Endothelial cell of umbilical vein (primary cell): ENCODE measurements at regions not wholly inside any gene's neighbourhood (a gene's known extent, or its start where the extent isn't known, plus 50 kb on each side); places are given as distances from the start of the nearest gene placed in this dataset.

ENCODE experiments used
- BruUV-seq: library from RNA; stranded (reverse); fragments of 400-500 nt; replicated peaks from 2 replicates; lab custom pipeline; 2021; lab: Mats Ljungman, UMichigan
- CTCF ChIA-PET: fragments of 300-600, 350-600 bp; sonication (Branson Sonifier 250); formaldehyde crosslinking; loops from one replicate; lab custom pipeline; 2021; ENCODE audit warnings: antibody characterized with exemption, inconsistent platforms; lab: Charles Lee
- POLR2A ChIA-PET: fragments of 300-600, 350-600 bp; sonication (Branson Sonifier 250); formaldehyde crosslinking; loops from one replicate; lab custom pipeline; 2021; ENCODE audit warnings: antibody characterized with exemption, inconsistent platforms; lab: Charles Lee
- DNase-seq: peaks from one replicate; pipeline ENCODE4 v3.0.0-alpha.2; 2011; ENCODE audit warnings: low read depth, low spot score
- FAIRE-seq: peaks from 2 replicates; lab custom pipeline; 2011; peaks lifted over from hg19 to GRCh38; lab: Jason Lieb, UNC
- H2AFZ ChIP-seq: 2 replicates; pipeline ENCODE4 v1.6.0; 2012; ENCODE audit warnings: low read depth, low read length, control low read depth, inconsistent platforms
- H3K27ac ChIP-seq: 2 replicates; pipeline ENCODE4 v1.5.1; 2011; ENCODE audit warnings: low read depth, mild to moderate bottlenecking, control low read depth, low read length, moderate library complexity; ENCODE audit not compliant: insufficient read depth
- H3K27me3 ChIP-seq, 2 experiments: 2 replicates each; pipeline versions ENCODE4 v1.6.0 to v1.6.1; 2011; ENCODE audit warnings: low read length in 2 of 2, mixed read lengths in 1 of 2; ENCODE audit not compliant: control insufficient read depth in 2 of 2, insufficient read depth in 2 of 2
- H3K36me3 ChIP-seq, 2 experiments: 2 replicates in 1 of 2; 3 replicates in 1 of 2; pipeline ENCODE4 v1.5.1; 2011; ENCODE audit warnings: low read length in 2 of 2, mild to moderate bottlenecking in 1 of 2, moderate library complexity in 1 of 2; ENCODE audit not compliant: control insufficient read depth in 2 of 2, insufficient read depth in 2 of 2; ENCODE audit errors: extremely low read depth in 1 of 2
- H3K4me1 ChIP-seq: 3 replicates; pipeline ENCODE4 v1.5.1; 2011; ENCODE audit warnings: mild to moderate bottlenecking, low read length; ENCODE audit not compliant: control insufficient read depth, insufficient read depth; ENCODE audit errors: extremely low read depth
- H3K4me2 ChIP-seq: 2 replicates; pipeline ENCODE4 v1.6.1; 2011; ENCODE audit warnings: low read length, control low read depth, mixed read lengths; ENCODE audit not compliant: insufficient read depth
- H3K4me3 ChIP-seq, 3 experiments: fragments of 200-600 bp in 1 of 3; sonication (generic), shearing (Covaris generic) in 1 of 3; replicated peaks in 1 of 3; 2 replicates each; pipeline ENCODE4 v1.5.1; 2011 to 2016; ENCODE audit warnings: control low read depth in 3 of 3, low read length in 3 of 3, mild to moderate bottlenecking in 2 of 3, inconsistent platforms in 1 of 3, low read depth in 1 of 3, moderate library complexity in 1 of 3; ENCODE audit not compliant: insufficient read depth in 1 of 3
- H3K79me2 ChIP-seq: 2 replicates; pipeline ENCODE4 v1.6.0; 2012; ENCODE audit warnings: low read length, inconsistent platforms; ENCODE audit not compliant: control insufficient read depth, insufficient read depth
- H3K9ac ChIP-seq: replicated peaks from 2 replicates; pipeline ENCODE3; 2011; ENCODE audit warnings: low read length, control low read depth; ENCODE audit not compliant: insufficient read depth; ENCODE audit errors: extremely low read depth
- H3K9me1 ChIP-seq: replicated peaks from 3 replicates; pipeline ENCODE4 v1.6.0; 2011; ENCODE audit warnings: mild to moderate bottlenecking, low read length; ENCODE audit not compliant: control insufficient read depth, insufficient read depth; ENCODE audit errors: extremely low read depth
- H3K9me3 ChIP-seq: replicated peaks from 2 replicates; pipeline ENCODE4 v1.5.1; 2012; ENCODE audit warnings: low read length, inconsistent platforms; ENCODE audit not compliant: control insufficient read depth, insufficient read depth
- H4K20me1 ChIP-seq: replicated peaks from 2 replicates; pipeline ENCODE3; 2011; ENCODE audit warnings: mild to moderate bottlenecking, low read length; ENCODE audit not compliant: control insufficient read depth, insufficient read depth; ENCODE audit errors: extremely low read depth
- EZH2 ChIP-seq: IDR thresholded peaks from 2 replicates; pipeline ENCODE4 v1.6.1; 2012; ENCODE audit warnings: borderline replicate concordance, low read depth, mild to moderate bottlenecking, moderate library complexity, low read length, inconsistent platforms; ENCODE audit not compliant: severe bottlenecking
- FOS ChIP-seq: IDR thresholded peaks from 2 replicates; pipeline ENCODE4 v1.6.1; 2011; ENCODE audit warnings: mild to moderate bottlenecking, low read length, moderate library complexity, borderline replicate concordance; ENCODE audit not compliant: insufficient read depth
- GATA2 ChIP-seq: IDR thresholded peaks from 2 replicates; pipeline ENCODE4 v1.7.0; 2011; ENCODE audit warnings: low read depth, mild to moderate bottlenecking, moderate library complexity, mixed read lengths, low read length; ENCODE audit not compliant: insufficient read length, insufficient read depth
- JUN ChIP-seq: IDR thresholded peaks from 2 replicates; pipeline ENCODE4 v1.6.1; 2011; ENCODE audit warnings: borderline replicate concordance, low read depth; ENCODE audit not compliant: insufficient read length, insufficient read depth
- MYC ChIP-seq: IDR thresholded peaks from one replicate; pipeline ENCODE4 v1.6.1; 2011; ENCODE audit warnings: mild to moderate bottlenecking, low read depth, low read length
- POLR2A ChIP-seq: IDR thresholded peaks from 2 replicates; pipeline ENCODE4 v1.6.1; 2012; ENCODE audit warnings: low read depth, mild to moderate bottlenecking, control low read depth, low read length
- POLR2AphosphoS5 ChIP-seq: IDR thresholded peaks from 2 replicates; pipeline ENCODE4 v1.6.1; 2012; ENCODE audit warnings: low read depth, mild to moderate bottlenecking, control low read depth, low read length, moderate library complexity; ENCODE audit not compliant: insufficient read depth
- dilution Hi-C: fragments of 300-500 bp; cut with MboI; formaldehyde crosslinking; loops from one replicate; pipeline ENCODE4 v1.15.0; 2019; ENCODE audit warnings: low sequenced_read_pairs; ENCODE audit not compliant: extremely low pct_ligation_motif_present
- intact Hi-C: fragments of 100-400 bp; cut with micrococcal nuclease; formaldehyde crosslinking; loops from one replicate; pipeline ENCODE4 v1.10.0; 2022
- TF ChIP-seq, protein P1 (sequence below), 2 donors: IDR thresholded peaks; 1 replicate in 1 of 2; 2 replicates in 1 of 2; pipeline ENCODE4 v1.5.1; 2011; ENCODE audit warnings: low read length in 2 of 2, mild to moderate bottlenecking in 2 of 2, moderate library complexity in 2 of 2, control low read depth in 1 of 2, inconsistent platforms in 1 of 2, low read depth in 1 of 2; ENCODE audit not compliant: insufficient read depth in 1 of 2; ENCODE audit errors: extremely low read depth in 1 of 2
- TF ChIP-seq, protein P2 (sequence below): IDR thresholded peaks from 2 replicates; pipeline ENCODE4 v1.6.1; 2011; ENCODE audit not compliant: insufficient read depth, insufficient read length

DNA sequence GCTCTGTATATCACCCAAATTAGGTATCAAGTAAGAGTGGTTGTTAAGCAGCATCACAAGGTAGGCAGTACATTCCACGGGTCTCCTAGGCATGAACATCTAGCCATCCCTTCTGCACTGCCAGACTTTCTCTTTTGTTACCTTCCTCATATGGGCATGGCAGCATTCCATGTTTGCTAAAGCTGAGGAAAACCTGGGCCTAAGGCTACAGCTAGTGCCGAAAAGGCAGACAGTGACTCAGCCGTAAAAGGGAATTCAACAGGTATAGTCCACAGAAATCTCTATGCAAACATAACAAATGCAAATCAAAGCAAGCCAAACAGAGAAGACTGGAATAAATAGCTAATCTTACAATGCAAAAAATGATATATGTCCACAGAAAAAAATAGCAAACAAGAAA, 645.4 kb downstream of the ZBBX start:
- Histone ChIP-seq H3K4me3 (no peak overlapping the region), H3K79me2 (no peaks in the 10 kb centered on the region), H3K36me3 (no peaks in the 10 kb centered on the region), H3K27ac (no peak overlapping the region), H3K9ac (no peak overlapping the region), H3K9me3 (no peaks in the 10 kb centered on the region), H4K20me1 (no peaks in the 10 kb centered on the region), H3K9me1 (no peaks in the 10 kb centered on the region), H3K27me3 (no peaks in the 10 kb centered on the region), H3K4me1 (no peaks in the 10 kb centered on the region), H3K4me2 (no peak overlapping the region), H2AFZ (no peak overlapping the region)
- no peak for DNase-seq
- ChIA-PET POLR2A (no interaction called here), CTCF (no interaction called here)
- dilution Hi-C loops: no loop called here
- FAIRE-seq: no peak
- no TSS peak for BruUV-seq
- TF ChIP-seq, protein P1, sequence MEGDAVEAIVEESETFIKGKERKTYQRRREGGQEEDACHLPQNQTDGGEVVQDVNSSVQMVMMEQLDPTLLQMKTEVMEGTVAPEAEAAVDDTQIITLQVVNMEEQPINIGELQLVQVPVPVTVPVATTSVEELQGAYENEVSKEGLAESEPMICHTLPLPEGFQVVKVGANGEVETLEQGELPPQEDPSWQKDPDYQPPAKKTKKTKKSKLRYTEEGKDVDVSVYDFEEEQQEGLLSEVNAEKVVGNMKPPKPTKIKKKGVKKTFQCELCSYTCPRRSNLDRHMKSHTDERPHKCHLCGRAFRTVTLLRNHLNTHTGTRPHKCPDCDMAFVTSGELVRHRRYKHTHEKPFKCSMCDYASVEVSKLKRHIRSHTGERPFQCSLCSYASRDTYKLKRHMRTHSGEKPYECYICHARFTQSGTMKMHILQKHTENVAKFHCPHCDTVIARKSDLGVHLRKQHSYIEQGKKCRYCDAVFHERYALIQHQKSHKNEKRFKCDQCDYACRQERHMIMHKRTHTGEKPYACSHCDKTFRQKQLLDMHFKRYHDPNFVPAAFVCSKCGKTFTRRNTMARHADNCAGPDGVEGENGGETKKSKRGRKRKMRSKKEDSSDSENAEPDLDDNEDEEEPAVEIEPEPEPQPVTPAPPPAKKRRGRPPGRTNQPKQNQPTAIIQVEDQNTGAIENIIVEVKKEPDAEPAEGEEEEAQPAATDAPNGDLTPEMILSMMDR (IDR thresholded peaks at IDR 0.05; ENCODE audit: extremely low read depth in 1 of 2, insufficient read depth in 1 of 2, low read depth in 1 of 2, low read length in 2 of 2): no peak
- TF ChIP-seq MYC: no peak
- no peak for TF ChIP-seq GATA2
- no peak for TF ChIP-seq JUN
- no peak for TF ChIP-seq POLR2A
- TF ChIP-seq, protein P2, sequence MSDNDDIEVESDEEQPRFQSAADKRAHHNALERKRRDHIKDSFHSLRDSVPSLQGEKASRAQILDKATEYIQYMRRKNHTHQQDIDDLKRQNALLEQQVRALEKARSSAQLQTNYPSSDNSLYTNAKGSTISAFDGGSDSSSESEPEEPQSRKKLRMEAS: no peak
- TF ChIP-seq FOS: no peak
- no peak for TF ChIP-seq POLR2AphosphoS5
- no peak for TF ChIP-seq EZH2
- intact Hi-C loops: no loop called here
